Fibroblast of skin of right quadriceps (primary cell): ENCODE measurements at regions not wholly inside any gene's neighbourhood (a gene's known extent, or its start where the extent isn't known, plus 50 kb on each side); places are given as distances from the start of the nearest gene placed in this dataset.

Source experiments
- DNase-seq: peaks from one replicate; pipeline ENCODE4 v3.0.0-alpha.2; 2013

DNA sequence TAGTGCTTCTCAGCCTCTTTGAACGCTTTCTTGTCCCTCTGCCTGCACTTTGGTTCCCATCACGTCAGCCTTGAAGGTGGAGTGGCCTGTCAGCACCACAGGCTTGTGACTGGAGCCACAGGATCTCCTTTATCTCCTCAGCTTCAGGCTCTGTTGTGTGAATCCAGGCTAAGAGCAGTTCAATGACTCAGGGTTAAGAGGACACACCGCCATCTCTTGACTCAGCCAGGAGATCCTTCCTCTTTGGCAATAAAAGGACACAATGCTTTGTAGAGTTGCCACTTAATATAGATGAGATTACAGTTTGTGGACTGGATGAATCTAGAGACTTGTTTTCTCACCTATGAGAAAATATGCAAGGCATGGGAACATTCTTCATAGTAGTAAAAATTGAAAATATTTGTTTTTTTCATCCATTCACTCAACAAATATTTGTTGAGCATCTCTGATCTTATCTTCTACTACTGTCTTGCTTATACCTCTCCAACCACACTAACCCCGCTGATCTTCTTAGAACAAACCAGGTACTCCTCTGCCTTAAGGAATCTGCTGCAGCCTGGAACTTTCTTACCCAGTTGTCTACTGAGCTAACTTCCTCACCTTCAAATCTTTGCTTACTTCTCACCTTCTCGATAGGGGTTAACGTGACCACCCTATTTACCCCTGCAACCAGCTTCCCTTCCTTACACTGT, 62.3 kb downstream of the UCHL1 start:
- no peak for DNase-seq

DNA sequence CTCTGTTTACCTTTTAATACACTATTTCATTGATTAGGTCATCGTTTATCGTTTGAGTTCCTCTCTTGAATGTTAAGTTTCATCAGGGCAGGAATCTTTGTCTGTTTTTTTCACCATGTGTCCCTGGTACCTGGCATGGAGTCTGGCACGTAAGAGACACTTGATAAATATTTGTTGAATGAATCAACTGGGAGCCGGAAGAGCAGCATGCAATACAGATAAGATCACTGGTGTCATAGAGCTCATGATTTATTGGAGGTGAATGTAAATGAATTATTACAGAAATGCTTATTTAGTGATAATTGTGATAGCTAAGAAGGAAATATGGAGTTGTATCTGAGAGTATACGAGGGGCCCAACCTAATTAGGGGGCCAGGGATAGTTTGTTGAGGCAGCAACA, 62.8 kb downstream of the UCHL1 start:
- no peak for DNase-seq

DNA sequence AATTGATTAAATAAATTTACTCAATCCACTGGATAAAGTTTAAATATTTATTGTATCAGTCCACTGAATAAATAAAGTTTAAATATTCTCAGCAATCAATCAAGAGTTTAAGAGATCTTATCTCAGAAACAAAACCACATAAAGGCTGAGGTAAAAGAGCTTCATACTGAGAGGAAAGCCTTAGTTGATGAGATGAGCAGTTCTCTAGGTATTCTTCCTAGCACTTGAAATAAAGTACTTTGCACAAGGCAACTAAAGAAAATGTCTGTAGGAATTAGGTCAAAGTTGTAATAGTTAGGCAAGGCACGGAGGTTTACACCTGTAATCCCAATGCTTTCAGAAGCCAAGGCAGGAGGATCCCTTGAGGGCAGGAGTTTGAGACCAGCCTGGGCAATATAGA, 63.5 kb downstream of the UCHL1 start:
- DNase-seq: no peak

DNA sequence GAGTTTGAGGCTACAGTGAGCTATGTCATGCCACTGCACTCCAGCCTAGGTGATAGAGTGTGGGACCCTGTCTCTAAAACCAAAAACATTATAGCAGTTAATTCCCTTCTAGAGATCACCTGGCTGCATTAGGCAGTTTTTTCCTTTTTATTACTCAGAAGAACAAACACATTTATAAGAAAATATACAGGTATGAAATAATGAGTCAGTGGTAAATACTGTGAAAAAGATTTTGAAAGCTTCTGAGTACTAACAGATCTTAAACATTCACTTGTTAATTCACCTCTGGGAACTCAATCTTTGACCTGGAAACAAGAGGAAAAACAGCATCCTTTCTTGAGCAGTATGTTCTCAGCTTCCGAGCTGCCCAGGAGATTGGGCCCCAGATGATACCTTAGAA, 64.1 kb downstream of the UCHL1 start:
- no peak for DNase-seq

DNA sequence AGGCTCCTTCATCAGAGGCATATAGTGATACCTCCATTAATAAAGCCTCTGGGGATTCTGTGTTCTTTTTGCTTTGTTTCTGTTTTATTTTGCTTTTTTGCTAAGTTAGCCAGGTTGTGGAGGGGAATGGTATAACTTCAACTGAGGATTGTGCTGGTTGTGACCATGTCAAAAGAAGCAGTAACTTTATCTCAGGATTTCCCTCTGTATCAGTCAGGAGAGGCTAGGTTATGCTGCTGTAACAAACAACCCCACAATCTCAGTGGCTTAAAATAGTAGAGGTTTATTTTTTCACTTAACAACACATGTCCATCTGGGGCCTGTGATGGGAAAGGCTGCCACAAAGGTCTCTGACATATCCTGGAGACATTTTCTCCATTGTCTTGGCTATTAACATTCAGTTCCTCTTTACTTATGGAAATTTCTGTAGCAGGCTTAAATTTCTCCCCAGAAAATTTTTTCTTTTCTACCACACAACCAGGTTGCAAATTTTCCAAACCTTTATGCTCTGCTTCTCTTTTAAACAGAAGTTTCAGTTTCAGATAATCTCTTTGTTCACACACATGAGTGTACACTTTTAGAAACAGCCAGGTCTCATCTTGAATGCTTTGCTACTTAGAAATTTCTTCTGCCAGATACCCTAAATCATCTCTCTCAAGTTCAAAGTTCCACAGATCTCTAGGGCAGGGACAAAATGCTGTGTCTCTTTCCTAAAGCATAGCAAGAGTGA, 64.7 kb downstream of the UCHL1 start:
- no peak for DNase-seq

DNA sequence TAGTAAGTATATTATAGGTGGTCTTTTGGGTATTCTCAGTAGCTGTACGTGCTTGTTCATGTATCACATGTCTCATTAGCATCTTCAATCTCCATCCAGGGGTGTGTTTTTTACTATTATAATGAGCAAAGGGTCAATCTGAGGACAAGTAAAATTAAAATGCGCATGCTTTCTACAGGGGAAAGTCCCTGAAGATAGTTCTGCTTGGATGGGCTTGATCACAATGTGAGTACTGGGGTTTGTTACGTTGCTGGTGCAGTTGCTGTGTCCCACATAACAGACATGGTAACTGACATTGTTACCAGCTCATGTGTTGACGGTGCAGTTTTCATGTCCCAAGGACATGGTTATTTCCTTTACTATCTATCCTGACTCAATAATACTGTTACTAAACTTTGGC, 65.9 kb downstream of the UCHL1 start:
- no peak for DNase-seq

DNA sequence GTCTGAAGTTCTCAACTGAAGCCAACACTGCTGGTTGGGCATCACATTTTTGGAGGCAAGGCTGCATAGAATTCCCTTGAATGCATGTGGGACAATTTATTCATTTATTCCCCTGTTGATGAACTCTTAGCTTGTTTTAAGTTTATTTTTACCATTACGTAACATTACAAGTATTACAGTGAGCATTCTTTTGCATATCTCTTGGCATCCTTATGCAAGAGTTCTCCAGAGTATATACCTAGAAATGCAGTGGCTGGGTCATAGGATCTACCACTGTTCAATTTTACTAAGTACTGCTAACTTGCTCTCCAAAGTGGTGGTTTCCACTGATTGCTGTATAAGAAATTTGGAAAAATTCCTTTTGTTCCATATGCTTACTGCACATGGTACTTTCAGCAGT, 66.5 kb downstream of the UCHL1 start:
- DNase-seq: no peak

DNA sequence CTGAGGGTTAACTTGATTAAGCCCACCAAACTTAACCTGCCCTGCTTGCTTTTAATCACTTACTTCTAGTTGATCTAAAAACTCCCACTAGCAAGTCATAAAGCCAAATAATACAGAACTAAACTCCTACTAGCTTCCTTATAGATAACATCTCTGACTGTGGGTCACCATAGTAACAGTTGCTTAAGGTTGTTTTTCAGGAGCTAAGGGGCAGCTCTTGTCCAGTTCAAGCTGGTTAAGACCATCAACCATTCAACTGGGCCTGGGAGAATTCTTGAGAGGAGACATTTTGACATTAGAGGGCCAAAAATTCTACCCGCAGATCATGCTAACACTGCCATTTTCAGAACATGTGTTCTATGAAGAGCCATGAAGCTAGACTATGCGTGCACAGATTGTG, 67.0 kb downstream of the UCHL1 start:
- no peak for DNase-seq

DNA sequence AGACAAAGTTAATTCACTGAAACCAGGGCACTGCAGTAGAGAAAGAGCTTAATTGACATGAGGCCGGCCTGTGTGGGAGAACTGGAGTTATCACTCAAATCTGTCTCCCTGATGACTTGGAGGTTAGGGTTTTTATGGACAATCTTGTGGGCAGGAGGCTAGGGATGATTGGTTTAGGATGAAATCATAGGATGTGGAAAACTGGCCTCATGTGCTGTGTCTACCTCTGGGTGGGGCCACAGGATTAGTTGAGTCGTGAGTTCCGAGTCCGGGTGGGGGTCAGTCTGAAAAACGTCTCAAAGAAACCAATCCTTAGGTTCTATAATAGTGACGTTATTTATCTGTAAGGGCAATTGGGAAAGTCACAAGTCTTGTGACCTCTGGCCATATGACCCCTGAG, 68.1 kb downstream of the UCHL1 start:
- no peak for DNase-seq

DNA sequence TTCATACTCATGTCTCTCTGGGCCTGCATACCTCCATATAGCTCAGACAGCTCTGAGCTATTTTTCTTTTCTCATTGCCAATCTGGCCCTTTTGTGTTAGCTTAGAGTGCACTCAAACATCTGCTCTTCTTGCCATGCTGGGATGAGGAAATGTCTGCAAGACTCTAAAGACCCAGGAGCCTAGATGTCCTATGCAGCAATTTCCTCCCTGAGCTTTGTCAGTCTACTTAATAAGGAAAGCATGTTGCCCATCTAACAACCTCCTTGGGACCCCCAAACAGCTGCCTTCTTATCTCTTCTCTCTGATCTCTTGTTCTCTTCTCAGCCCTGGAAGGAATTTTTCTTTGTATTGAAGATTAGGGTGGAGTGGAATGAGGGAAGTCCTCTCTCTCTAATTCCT, 69.2 kb downstream of the UCHL1 start:
- no peak for DNase-seq

DNA sequence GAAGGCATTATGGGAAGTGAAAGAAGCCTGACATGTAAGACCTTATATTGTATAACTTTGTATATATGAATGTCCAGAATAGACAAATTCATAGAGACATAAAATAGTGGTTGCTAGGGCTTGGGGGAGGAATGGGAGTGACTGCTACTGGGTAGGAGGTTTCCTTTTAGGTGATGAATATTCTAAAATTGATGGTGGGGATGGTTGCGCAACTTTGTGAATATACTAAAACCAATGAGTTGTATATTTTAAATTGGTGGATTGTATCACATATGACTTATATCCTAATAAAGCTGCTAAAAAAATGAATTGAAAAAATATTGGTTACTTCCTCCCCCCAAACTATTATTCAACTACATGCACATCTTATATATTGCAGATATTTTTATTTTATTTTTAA, 70.0 kb downstream of the UCHL1 start:
- DNase-seq: no peak

DNA sequence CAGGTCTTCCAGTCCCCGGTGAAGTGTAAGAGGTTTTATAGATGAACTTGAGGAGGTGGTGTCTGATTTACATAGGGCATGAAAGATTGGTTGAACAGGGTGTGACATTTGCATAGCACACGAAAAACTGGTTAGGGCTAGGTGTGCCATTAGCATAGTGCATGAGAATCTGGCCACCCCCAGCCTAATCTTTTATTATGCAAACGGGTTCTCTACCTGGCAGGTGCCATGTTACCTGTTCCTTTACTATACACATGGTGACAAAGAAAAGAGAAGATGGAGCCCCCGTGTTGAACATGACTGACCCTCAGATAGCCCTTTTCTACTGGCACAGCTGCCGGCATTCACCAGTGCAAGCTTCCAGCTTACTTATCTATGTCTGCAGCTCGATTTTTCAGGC, 71.0 kb downstream of the UCHL1 start:
- no peak for DNase-seq

DNA sequence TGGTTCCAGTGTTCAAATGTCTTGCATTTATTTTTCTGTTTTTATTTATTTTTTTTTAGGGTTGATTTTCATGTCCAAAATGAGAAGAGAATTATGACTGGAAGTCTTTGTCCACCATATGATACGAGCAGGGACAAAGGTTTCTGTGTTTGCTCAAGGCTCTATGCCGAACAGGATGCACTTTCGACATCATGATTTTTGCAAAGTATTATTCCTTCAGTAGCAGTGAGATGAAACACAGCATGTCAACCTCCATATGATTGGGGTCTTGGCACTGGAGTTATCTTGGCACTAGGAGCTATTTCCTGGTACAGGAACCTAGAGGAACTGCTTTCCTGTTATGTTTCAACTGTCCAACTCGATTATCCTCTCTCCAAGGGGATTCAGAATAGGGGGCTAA, 72.6 kb downstream of the UCHL1 start:
- DNase-seq: no peak

DNA sequence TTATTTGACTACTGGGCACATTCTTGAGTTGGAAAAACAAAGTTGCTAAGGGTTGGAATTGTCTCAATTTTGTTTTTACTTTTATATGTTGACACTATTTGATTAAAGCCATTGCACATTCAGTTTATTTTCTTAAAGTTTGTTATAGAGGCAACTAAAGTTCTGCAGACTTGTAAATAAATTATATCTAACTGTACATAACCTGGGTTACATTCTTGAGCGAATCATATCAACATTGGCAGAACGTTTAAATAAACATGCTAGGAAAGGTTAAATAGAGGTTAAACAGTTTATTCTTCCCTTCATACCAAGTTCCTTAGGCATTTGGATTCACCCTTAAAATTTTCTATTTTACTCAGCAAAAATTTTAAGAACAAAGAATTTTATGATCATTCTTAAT, 74.5 kb downstream of the UCHL1 start:
- no peak for DNase-seq

DNA sequence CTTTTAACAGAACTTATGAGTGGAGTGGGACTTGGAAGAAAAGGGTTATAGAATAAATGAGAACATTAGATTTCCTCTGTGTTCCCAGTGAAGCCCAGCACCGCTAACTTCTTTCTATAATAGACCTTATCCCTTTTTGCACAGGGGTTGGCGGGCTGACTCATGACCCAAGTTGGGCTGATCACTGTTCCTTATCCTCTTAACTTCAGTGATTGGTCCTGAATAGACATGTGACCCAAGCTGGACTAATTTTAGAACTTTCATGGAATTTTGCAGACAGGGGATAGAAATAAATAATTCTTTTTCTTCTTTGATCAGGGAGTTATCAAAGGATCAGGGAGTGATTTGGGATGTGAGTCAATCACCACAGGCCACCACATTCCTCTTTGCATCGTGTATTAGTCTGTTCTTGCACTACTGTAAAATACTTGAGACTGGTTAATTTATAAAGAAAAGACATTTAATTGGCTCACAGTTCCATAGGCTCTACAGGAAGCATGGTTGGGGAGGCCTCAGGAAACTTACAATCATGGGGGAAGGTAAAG, 75.9 kb downstream of the UCHL1 start:
- peak; percentile 53 for DNase-seq

DNA sequence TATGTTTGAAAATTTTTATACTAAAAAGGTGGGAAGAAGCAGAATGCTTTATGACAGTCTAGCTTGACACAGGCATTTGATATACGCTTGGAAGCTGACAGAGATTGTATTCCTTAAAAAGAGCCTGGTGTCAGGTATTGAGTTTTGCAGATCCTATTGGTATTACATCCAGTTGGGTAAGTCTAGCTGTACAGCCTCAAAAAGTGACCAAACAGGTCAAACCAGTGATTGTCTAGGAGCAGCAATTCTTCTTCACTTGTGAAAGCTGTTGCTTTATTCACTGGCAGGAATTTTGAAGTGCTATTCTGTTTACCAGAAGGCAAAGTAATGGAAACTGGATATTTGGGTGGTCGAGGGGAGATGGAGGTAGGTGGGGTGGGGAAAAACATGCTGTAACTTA, 77.5 kb downstream of the UCHL1 start:
- no peak for DNase-seq

DNA sequence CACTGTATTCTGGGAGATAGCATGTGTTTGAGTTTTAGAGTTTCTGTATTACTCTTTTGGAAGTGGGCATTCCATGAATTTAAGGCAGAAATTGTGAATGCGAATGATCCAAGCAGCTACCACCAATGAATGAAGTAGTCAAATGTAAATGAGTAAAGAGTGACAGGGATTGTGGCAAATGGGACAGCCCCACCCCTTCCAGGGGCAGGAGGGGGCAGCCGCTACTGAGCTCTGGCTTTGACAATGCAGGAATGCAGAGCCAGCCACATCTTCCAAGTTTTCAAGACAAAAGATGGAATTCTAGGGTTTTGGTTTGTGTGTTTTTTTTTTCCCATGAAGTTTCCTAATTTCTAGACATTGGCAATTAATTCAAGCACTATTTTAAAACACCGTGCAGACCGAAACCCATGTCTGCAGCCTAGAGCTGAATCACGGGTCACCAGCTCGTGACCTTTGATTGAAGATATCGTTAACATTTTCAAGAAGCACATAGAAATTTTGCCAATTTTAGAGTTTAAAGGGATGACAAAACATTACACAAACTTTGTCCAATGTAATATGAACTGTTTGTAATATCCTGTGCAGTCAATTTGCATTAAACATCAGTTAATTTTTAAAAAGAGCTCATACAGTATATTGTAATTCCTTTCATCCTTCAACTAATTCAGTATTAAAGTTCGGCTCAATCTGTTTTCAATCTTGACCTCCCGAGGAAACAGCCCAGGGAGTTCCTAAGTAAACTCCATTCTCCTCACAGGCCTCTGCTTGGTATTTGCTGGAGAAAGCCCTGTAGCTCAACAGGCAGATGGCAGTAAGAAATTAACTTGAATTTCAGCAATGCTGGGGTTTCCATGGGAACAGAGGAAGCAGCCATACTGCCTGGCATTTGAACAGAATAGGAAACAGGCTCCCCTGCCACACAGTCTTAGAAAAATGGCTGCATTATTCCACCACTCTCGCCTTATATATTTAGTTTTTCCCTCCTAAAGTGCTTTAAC, 83.4 kb downstream of the UCHL1 start:
- DNase-seq: peak; percentile 65

DNA sequence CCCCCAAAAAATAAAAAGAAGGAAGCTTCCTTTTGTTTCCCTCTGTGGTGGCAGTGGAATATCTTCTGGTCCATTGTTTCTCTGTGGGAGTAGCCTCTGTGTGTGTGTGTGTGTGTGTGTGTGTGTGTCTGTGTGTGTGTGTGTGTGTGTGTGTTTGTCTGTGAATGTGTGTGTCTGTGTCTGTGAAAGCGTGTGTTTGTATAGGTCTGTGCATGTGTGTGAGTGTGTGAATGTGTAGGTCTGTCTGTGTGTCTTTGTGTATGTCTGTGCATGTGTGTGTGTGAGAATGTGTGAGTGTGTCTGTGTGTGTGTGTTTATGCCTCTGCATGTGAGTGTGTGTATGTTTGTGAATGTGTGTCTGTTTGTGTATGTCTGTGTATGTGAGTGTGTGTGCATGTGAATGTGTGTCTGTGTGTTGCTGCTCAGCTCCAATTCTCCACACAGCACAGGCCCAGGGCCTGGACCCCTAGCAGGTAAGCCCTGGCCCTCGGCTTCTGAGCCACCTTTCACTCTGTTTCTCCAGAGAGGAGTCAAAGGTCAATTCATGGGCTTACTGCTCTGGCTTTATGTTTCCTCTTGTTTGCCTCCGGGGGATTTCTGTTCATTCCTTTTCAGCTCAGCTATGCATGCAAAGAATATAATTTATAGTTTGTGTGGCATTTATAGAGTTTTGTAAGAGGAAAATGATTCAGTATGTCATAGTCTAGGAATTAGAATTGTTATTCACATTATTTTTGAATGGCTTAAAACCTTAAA, 89.8 kb downstream of the UCHL1 start:
- peak; percentile 71 for DNase-seq

DNA sequence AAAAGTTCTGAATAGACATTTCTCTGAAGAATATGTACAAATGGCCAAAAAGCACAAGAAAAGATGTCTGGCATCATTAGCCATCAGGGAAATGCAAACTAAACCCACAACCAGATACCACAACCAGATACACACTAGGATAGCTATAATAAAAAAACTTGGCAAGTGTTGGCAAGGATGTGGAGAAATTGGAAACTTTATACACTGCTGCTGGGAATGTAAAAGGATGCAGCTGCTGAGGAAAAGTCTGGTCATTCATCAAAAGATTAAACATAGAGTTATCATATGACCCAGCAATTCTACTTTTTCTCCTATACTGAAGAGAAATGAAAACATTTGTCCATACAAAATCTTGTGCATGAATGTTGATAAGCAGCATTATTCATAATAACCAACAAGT, 92.3 kb downstream of the UCHL1 start:
- DNase-seq: no peak

DNA sequence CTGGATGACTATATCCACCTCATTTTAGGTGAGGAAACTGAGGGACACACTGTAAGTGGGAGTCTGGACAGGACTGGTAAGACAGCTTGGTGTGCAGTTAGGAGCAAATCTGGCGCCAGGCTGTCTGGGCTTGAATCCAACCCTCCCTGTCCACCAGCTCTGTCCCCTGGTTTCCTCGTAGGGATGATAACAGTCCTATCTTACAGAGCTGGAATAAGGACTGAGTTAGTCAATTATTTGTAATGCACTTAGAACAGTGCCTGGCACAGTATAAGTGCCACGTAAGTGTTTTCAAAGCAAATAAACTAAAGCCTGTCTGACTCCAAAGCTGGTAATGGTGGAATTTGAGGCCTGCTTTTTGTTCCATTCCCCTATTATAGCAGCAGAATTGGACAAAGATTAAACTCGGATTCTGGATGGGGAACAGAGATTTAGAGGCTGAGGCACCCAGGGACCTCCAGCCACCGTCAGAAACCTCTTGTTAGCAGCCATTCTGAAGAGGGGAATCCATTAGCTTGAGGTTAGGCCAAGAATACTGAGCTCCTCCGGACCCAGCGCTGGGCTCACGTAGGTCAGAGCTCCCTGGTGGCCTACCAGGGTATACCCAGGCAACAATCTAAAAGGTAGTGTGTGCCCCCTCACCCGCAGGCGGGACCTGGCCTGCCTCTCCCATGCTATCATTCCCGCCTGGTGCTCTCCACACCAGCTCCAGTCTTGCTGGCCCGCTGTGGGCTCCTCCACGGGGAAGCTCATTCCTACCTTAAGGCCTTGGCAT, 102.1 kb downstream of the UCHL1 start:
- no peak for DNase-seq

DNA sequence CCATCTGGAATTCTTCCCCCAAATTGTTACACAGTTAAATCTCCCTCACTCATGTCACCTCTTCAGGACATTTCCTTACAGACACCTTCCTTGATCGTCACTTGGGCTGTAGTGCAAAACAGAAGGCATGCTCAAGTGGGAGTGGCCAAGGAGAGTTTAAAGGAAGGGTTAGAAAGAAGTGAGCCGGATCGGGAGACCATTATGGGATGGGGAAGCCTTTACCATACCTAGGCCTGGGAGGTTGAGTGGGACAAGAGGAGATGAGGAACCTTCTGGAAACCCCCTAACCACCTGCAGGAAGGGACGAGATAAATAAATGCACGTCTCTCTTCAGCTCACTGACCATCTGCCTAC, 102.7 kb downstream of the UCHL1 start:
- no peak for DNase-seq

DNA sequence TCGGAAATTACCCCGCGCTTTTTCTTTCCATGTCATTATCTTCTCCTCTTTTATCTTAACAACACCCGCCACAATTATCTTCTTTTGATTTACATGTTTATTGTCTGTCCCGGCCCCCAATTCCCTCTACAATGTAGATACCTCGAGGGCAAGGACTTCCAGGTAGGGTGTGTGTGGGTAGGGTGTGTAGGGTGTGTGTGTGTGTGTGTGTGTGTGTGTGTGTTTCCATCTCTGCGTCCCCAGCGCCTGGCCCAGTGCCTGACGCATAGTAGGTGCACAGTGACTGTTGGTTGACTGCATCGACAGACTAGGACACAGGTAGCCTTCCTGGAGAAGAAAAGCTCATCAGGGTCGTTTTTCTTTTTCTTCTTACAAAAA, 103.1 kb downstream of the UCHL1 start:
- no peak for DNase-seq
